Activated T-cell treated with anti-CD3 and anti-CD28 coated beads, Interleukin-2, amount 50 U/mL, for 4 hours (primary cell): ENCODE measurements at regions not wholly inside any gene's neighbourhood (a gene's known extent, or its start where the extent isn't known, plus 50 kb on each side); places are given as distances from the start of the nearest gene placed in this dataset.
"Not testable (repeated sequence)": the region's sequence is repeated elsewhere in the genome, so short reads cannot be mapped to it uniquely, and the experiment has no call there.

Source experiments
- ATAC-seq, 2 donors: fragments of 200-7000 bp; cut with Tn5 transposase; one replicate each; pipeline ENCODE4 v1.10.0; 2021
- DNase-seq: peaks from one replicate; pipeline ENCODE4 v3.0.0-alpha.2; 2020
- H3K27me3 Mint-ChIP-seq: one replicate; pipeline ENCODE4 v1.8.0; 2021; ENCODE audit warnings: low read depth, mixed read lengths
- H3K36me3 Mint-ChIP-seq: one replicate; pipeline ENCODE4 v1.8.0; 2022; ENCODE audit warnings: mixed read lengths; ENCODE audit not compliant: insufficient read depth
- H3K4me1 Mint-ChIP-seq: one replicate; pipeline ENCODE4 v1.8.0; 2021; ENCODE audit warnings: low read depth, mixed read lengths
- H3K4me3 Mint-ChIP-seq: one replicate; pipeline ENCODE4 v1.8.0; 2021; ENCODE audit warnings: mild to moderate bottlenecking, moderate library complexity, mixed read lengths
- H3K9me3 Mint-ChIP-seq: one replicate; pipeline ENCODE4 v1.8.0; 2021; ENCODE audit warnings: mixed read lengths

DNA sequence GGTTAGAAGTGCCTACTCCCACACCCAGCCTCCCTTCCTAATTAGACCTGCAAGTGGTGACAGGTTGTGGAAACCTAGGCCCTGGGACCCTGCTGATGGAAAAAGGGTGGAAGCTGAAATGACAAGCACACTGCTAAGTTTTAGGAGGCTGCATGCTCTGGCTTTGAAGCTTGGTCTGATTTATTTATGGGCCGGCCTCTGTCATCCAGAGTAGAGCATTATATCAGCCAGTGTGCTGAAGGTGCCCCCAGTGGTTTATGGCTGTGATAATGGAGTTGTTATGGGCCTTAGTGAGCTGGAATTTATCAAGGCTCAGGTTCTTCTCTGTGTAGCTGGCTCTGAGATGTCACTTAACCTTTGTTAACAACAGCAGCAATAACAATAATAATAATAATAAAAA lies 142.6 kb downstream of the UTP18 start:
- no peaks in the 10 kb centered on the region for H3K4me1 Mint-ChIP-seq
- H3K9me3 Mint-ChIP-seq, result no peaks in the 10 kb centered on the region
- no peak overlapping the region for H3K4me3 Mint-ChIP-seq
- H3K36me3 Mint-ChIP-seq, result no peaks in the 10 kb centered on the region
- ATAC-seq (no peak), DNase-seq (no peak)
- no peaks in the 10 kb centered on the region for H3K27me3 Mint-ChIP-seq

DNA sequence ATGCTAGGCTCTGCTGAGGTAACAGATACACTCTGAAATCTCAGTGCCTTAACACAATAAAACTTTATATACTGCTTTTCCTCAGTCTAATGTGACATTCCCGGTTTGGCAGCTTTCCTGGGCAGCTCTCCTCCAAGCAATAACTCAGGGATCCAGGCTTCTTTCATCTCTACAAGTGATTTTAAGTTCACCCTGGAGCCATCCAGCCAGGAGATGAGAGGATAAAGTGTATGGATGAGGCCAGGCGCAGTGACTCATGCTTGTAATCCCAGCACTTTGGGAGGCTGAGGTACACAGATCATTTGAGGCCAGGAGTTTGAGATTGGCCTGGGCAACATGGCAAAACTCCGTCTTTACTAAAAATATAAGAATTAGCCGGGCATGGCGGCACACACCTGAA lies 147.2 kb downstream of the UTP18 start:
- Mint-ChIP-seq H3K4me1 (no peaks in the 10 kb centered on the region), H3K36me3 (no peaks in the 10 kb centered on the region), H3K27me3 (peaks cover 3% of the 10 kb centered on the region)

GRCh38 chr17:51419476-51419875 lies 159.1 kb downstream of the UTP18 start:
- Mint-ChIP-seq H3K9me3 (no peaks in the 10 kb centered on the region), H3K36me3 (no peaks in the 10 kb centered on the region), H3K4me1 (peaks cover 21% of the 10 kb centered on the region), H3K4me3 (no peak overlapping the region), H3K27me3 (no peaks in the 10 kb centered on the region)
- DNase-seq (no peak), ATAC-seq (no peak)

More for the DNA sequence above, 147.2 kb downstream of the UTP18 start:
- no peak for ATAC-seq
- no peak for DNase-seq
- Mint-ChIP-seq H3K4me3 (no peak overlapping the region), H3K9me3 (no peaks in the 10 kb centered on the region)

DNA sequence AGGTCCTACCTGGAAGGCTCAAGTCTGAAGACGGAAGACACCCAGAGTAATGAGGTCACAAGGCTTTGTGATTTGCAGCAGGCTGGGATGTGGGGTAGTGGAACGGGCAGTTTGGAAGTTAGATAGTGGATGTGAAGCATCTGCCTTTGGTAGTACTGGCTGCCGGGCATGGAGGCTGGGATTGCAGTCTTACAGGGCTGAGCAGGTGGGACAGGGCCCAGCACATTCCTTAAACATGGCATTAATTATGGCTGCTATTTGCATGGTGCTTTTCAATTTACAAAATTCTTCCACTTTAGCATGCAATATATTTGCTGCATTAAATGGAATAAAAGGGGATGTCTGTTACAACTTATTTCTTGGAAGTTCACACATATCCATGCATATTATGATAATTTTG lies 161.2 kb downstream of the UTP18 start:
- no peak overlapping the region for H3K4me3 Mint-ChIP-seq
- no peaks in the 10 kb centered on the region for H3K27me3 Mint-ChIP-seq
- peaks cover 21% of the 10 kb centered on the region for H3K4me1 Mint-ChIP-seq
- H3K36me3 Mint-ChIP-seq, result no peaks in the 10 kb centered on the region
- ATAC-seq, result no peak
- DNase-seq, result no peak
- H3K9me3 Mint-ChIP-seq, result no peaks in the 10 kb centered on the region

DNA sequence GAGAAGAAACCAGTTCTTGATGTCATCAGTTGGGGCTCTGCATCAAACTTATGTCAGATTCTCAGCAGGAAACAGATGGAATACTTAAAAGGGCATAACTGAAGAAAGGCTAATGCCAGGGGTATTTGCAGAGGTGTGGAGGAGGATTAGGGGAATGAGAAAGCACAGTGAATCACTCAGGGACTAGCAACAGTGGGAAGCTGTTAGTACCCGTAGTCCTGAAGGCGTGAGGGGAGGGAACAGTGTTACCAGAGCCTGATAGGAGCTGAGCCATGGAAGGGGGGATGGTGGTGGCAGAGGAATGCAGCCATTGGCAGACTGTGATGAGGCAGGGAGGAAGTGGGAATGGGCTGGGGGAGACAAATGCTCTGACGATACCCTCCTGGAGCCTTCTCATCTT lies 162.3 kb downstream of the UTP18 start:
- no peaks in the 10 kb centered on the region for H3K36me3 Mint-ChIP-seq
- no peak overlapping the region for H3K4me3 Mint-ChIP-seq
- H3K9me3 Mint-ChIP-seq, result no peaks in the 10 kb centered on the region
- H3K27me3 Mint-ChIP-seq, result no peaks in the 10 kb centered on the region
- ATAC-seq, result no peak
- DNase-seq, result no peak
- peaks cover 29% of the 10 kb centered on the region for H3K4me1 Mint-ChIP-seq

DNA sequence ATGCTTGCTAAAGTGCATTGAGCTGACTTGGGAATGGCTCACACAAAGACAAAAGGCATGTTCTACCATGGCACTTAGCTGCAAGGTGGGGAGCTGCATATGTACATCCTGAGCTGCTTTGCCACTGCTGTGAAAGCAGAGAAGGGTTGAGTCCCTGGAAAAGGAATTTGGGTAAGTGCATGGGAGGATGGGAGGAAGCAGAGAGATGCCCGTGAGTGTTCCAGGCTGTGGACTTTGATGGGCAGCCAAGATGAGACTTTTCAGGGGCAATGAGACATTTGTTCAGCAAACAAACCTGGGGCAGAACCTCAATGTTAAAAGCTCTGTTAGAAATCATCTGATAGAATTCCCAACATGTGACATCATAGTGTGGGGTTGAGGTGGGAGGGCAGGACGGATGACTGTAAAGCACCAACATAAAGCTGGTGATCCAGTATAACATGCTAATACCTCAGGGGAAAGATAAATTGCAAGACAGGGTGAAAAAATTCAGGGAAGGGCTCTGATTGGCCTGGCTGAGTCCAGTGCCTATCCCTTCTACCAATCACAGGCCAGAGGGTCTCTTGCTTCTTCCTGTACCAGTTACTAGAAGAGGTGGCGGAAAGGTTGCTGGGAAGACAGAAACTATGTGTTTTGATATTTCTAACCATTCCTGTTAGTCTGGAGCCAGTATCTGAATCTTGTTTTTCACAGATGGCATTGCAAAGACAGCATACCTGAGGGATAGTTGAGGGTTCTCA lies 163.2 kb downstream of the UTP18 start:
- H3K36me3 Mint-ChIP-seq, result no peaks in the 10 kb centered on the region
- H3K27me3 Mint-ChIP-seq, result no peaks in the 10 kb centered on the region
- H3K4me3 Mint-ChIP-seq, result no peak overlapping the region
- H3K9me3 Mint-ChIP-seq, result no peaks in the 10 kb centered on the region
- peaks cover 33% of the 10 kb centered on the region for H3K4me1 Mint-ChIP-seq
- ATAC-seq (no peak), DNase-seq (no peak)

- Mint-ChIP-seq H3K4me3 (no peak overlapping the region), H3K9me3 (no peaks in the 10 kb centered on the region), H3K4me1 (peaks cover 48% of the 10 kb centered on the region), H3K27me3 (no peaks in the 10 kb centered on the region), H3K36me3 (no peaks in the 10 kb centered on the region)
- ATAC-seq, result no peak
- DNase-seq, result no peak
Measured at GRCh38 chr17:51425773-51426172, 165.4 kb downstream of the UTP18 start.

GRCh38 chr17:51427323-51427811 lies 167.0 kb downstream of the UTP18 start:
- Mint-ChIP-seq H3K4me1 (peaks cover 54% of the 10 kb centered on the region), H3K9me3 (no peaks in the 10 kb centered on the region), H3K36me3 (no peaks in the 10 kb centered on the region), H3K4me3 (peak overlapping the region; percentile 46), H3K27me3 (no peaks in the 10 kb centered on the region)
- ATAC-seq, result peak; percentile 28 to 33
- no peak for DNase-seq

DNA sequence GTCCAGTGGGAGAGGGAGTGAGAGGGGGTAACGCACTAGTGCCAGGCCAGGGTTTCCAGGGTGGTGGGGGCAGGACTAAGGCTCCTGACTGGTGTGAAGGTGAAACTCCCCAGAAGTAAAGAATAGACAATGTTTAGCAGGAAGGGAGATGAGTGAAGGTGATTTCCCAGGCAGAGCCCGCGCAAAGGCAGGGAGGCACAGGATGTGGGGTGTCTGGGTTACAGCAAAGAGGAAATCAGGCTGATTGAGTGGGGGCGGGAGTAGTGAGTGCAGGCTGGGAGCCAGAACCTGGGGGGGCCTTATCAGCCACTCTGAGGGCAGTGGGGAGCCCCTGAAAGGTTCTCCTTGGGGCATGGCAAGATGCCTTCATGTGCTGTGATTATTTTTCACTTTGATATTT lies 167.5 kb downstream of the UTP18 start:
- ATAC-seq, result peak; percentile 87 to 89
- Mint-ChIP-seq H3K27me3 (no peaks in the 10 kb centered on the region), H3K4me1 (peaks cover 52% of the 10 kb centered on the region), H3K9me3 (no peaks in the 10 kb centered on the region), H3K36me3 (no peaks in the 10 kb centered on the region), H3K4me3 (peak overlapping the region; percentile 46)
- DNase-seq, result peak; percentile 62

DNA sequence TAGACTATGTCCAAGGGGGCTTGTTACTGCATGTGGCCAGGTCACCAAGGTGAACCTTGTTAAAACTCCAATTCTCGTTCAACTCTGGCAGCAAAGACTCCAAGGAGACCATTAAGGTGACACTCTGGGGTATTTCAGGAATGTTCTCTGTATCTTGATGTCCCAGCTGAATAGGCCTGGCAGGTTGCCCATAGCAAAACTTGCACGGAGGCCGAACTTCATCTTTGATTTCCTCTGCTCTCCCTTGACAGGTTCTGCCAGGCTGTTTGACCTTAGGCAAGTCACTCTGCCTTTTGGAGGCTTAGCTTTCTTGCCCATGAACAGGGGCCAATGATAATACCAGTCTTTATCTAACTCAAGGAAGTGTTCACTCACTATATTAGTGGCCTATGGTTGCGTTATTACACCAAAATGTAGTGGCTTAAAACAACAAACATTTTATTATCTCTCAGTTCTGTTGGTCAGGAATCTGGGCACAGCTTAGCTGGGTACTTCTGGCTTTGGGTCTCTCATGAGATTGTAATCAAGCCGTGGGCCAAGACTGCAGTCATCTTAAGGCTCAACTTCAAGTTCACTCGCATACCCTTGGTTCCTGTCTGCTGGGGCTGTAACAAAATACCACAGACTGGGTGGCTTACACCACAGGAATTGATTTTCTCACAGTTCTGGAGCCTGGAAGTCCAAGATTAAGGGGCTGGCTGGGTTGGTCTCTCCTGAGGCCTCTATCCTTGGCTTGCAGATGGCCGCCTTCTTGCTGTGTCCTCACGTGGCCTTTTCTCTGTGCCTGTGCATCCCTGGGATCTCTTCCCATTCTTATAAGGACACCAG lies 168.5 kb downstream of the UTP18 start:
- ATAC-seq (no peak), DNase-seq (no peak)
- H3K27me3 Mint-ChIP-seq, result no peaks in the 10 kb centered on the region
- peaks cover 52% of the 10 kb centered on the region for H3K4me1 Mint-ChIP-seq
- no peak overlapping the region for H3K4me3 Mint-ChIP-seq
- no peaks in the 10 kb centered on the region for H3K36me3 Mint-ChIP-seq
- no peaks in the 10 kb centered on the region for H3K9me3 Mint-ChIP-seq

DNA sequence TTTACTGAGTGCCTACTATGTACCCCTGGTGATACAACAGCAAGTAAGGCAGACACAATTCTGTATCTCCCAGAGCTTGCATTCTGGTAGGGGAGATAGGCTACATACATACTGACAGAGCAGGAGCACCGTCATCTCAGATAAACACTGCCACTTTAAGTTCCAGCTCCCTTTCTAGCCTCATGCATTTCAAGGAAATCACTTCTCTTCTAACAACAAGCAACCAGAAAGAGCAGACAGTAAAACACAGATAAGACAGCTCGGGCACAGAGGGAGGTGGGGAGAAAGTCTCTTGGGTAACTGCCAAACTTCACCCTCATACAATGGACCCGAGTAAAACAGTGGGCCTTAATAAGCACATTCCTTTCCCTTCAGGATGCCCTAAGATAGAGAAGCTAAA lies 169.6 kb downstream of the UTP18 start:
- not testable (repeated sequence) for H3K36me3 Mint-ChIP-seq
- peaks cover 59% of the 10 kb centered on the region for H3K4me1 Mint-ChIP-seq

GRCh38 chr17:51430591-51430990 lies 170.2 kb downstream of the UTP18 start:
- Mint-ChIP-seq H3K4me3 (no peak overlapping the region), H3K4me1 (peaks cover 65% of the 10 kb centered on the region)
- ATAC-seq, result no peak

More for the DNA sequence above, 169.6 kb downstream of the UTP18 start:
- not testable (repeated sequence) for H3K4me3 Mint-ChIP-seq, DNase-seq, H3K9me3 Mint-ChIP-seq, ATAC-seq, H3K27me3 Mint-ChIP-seq

GRCh38 chr17:51434434-51435170 lies 174.3 kb downstream of the UTP18 start:
- H3K36me3 Mint-ChIP-seq, result no peaks in the 10 kb centered on the region
- no peaks in the 10 kb centered on the region for H3K9me3 Mint-ChIP-seq
- H3K4me1 Mint-ChIP-seq, result peaks cover 48% of the 10 kb centered on the region
- no peaks in the 10 kb centered on the region for H3K27me3 Mint-ChIP-seq
- DNase-seq (no peak), ATAC-seq (no peak)
- H3K4me3 Mint-ChIP-seq, result no peak overlapping the region

More at GRCh38 chr17:51430591-51430990, 170.2 kb downstream of the UTP18 start:
- Mint-ChIP-seq H3K36me3 (no peaks in the 10 kb centered on the region), H3K9me3 (no peaks in the 10 kb centered on the region), H3K27me3 (no peaks in the 10 kb centered on the region)
- DNase-seq, result no peak

DNA sequence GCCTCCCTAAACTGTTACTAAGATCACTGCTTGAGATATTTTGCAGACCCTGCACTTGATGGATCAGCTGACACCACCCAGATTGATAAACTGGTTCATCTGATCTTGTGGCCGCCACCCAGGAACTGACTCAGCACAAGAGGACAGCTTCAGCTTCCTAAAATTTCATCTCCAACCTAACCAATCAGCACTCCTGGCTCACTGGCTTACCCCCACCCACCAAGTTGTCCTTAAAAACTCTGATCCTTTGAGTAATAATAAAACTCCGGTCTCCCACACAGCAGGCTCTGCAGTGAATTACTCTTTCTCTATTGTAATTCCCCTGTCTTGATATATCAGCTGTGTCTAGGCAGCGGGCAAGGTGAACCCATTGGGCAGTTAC lies 174.8 kb downstream of the UTP18 start:
- ATAC-seq, result peak; percentile 46 to 57
- Mint-ChIP-seq H3K9me3 (no peaks in the 10 kb centered on the region), H3K36me3 (no peaks in the 10 kb centered on the region), H3K4me1 (peaks cover 46% of the 10 kb centered on the region), H3K4me3 (peak overlapping the region; percentile 17), H3K27me3 (no peaks in the 10 kb centered on the region)
- no peak for DNase-seq
